Adipose tissue (tissue), 3 donors: ENCODE measurements at regions not wholly inside any gene's neighbourhood (a gene's known extent, or its start where the extent isn't known, plus 50 kb on each side); places are given as distances from the start of the nearest gene placed in this dataset.

Source experiments
- H3K27ac ChIP-seq: one replicate; pipeline ENCODE4 v1.5.1; 2013; ENCODE audit warnings: low read depth, low read length
- WGBS, 3 donors: extraction: QIAGEN DNeasy Blood & Tissue Kit; methylation state at CpG; one replicate each; pipeline ENCODE4 v1.1.7; 2013; 5-methylcytosine and 5-hydroxymethylcytosine counted together
- donor health status: healthy with polysubstance abuse.
- donor health status: Bipolar disorder and iron deficiency.
- donor health status: healthy.

- WGBS, 3 donors, result 46 to 80% (median 53%) methylated on average over 1 of the region's 1 CpG
- no peak overlapping the region for H3K27ac ChIP-seq
Observed at GRCh38 chr6:6723361-6723760, 134.8 kb downstream of the LY86 start.

GRCh38 chr6:6723921-6724538, 135.5 kb downstream of the LY86 start:
- H3K27ac ChIP-seq, result peak overlapping the region; percentile 32
- WGBS, 3 donors, result 3 to 7% (median 5%) methylated on average over 16 of the region's 16 CpGs

GRCh38 chr6:6724539-6725467, 136.3 kb downstream of the LY86 start:
- H3K27ac ChIP-seq, result peak overlapping the region; percentile 32
- 22 to 29% (median 25%) methylated on average over 40 of the region's 40 CpGs for WGBS, 3 donors

- H3K27ac ChIP-seq, result no peak overlapping the region
Observed at GRCh38 chr6:6725468-6726209, 137.1 kb downstream of the LY86 start.

GRCh38 chr6:6728169-6728941, 139.8 kb downstream of the LY86 start:
- WGBS, 3 donors, result 83 to 93% (median 86%) methylated on average over 9 of the region's 9 CpGs
- no peak overlapping the region for H3K27ac ChIP-seq

More at GRCh38 chr6:6725468-6726209, 137.1 kb downstream of the LY86 start:
- WGBS, 3 donors, result 56 to 80% (median 56%) methylated on average over 15 of the region's 15 CpGs

GRCh38 chr6:6729971-6730370, 141.5 kb downstream of the LY86 start:
- no peak overlapping the region for H3K27ac ChIP-seq
- WGBS, 3 donors, result 22 to 55% (median 27%) methylated on average over 1 of the region's 1 CpG

GRCh38 chr6:6730831-6731230, 142.3 kb downstream of the LY86 start:
- WGBS, 3 donors, result 52 to 61% (median 55%) methylated on average over 2 of the region's 2 CpGs
- H3K27ac ChIP-seq, result no peak overlapping the region

GRCh38 chr6:6734479-6735465, 146.3 kb downstream of the LY86 start:
- 73 to 74% (median 74%) methylated on average over 16 of the region's 16 CpGs for WGBS, 3 donors
- H3K27ac ChIP-seq, result no peak overlapping the region

- H3K27ac ChIP-seq, result no peak overlapping the region
- WGBS, 3 donors, result 46 to 59% (median 56%) methylated on average over 34 of the region's 34 CpGs
Observed at GRCh38 chr6:6736791-6737654, 148.5 kb downstream of the LY86 start.

- no peak overlapping the region for H3K27ac ChIP-seq
- WGBS, 3 donors, result 50 to 68% (median 61%) methylated on average over 6 of the region's 6 CpGs
Observed at GRCh38 chr6:6737671-6738070, 149.2 kb downstream of the LY86 start.

GRCh38 chr6:6738108-6738507, 149.6 kb downstream of the LY86 start:
- WGBS, 3 donors, result 90 to 100% (median 92%) methylated on average over 2 of the region's 2 CpGs
- no peak overlapping the region for H3K27ac ChIP-seq

GRCh38 chr6:6738922-6739716, 150.6 kb downstream of the LY86 start:
- no peak overlapping the region for H3K27ac ChIP-seq
- 70 to 79% (median 74%) methylated on average over 5 of the region's 5 CpGs for WGBS, 3 donors

- no peak overlapping the region for H3K27ac ChIP-seq
- 91 to 94% (median 92%) methylated on average over 7 of the region's 7 CpGs for WGBS, 3 donors
Observed at GRCh38 chr6:6740595-6740994, 152.1 kb downstream of the LY86 start.

GRCh38 chr6:6741264-6741663, 152.7 kb downstream of the LY86 start:
- WGBS, 3 donors, result 84% methylated on average over 4 of the region's 4 CpGs
- no peak overlapping the region for H3K27ac ChIP-seq

- 93 to 100% (median 97%) methylated on average over 2 of the region's 2 CpGs for WGBS, 3 donors
Observed at GRCh38 chr6:6742535-6742934, 154.0 kb downstream of the LY86 start.

GRCh38 chr6:6744551-6744950, 156.0 kb downstream of the LY86 start:
- 78 to 81% (median 78%) methylated on average over 4 of the region's 4 CpGs for WGBS, 3 donors
- no peak overlapping the region for H3K27ac ChIP-seq

More at GRCh38 chr6:6742535-6742934, 154.0 kb downstream of the LY86 start:
- no peak overlapping the region for H3K27ac ChIP-seq
